ENCODE measurements at regions not wholly inside any gene's neighbourhood (a gene's known extent, or its start where the extent isn't known, plus 50 kb on each side); places are given as distances from the start of the nearest gene placed in this dataset.

- WGBS, 3 donors: 95 to 100% (median 98%) methylated on average over 2 of the region's 2 CpGs
- H3K9me3 ChIP-seq: no peaks in the 10 kb centered on the region
- no peak overlapping the region for H3K27ac ChIP-seq
- DNase-seq: no peak
- H3K27me3 ChIP-seq (ENCODE audit: insufficient read depth in 3 of 3, low read length in 2 of 3): peaks cover 0 to 7% (median 4%) of the 10 kb centered on the region in 3 donors
- H3K4me1 ChIP-seq: no peaks in the 10 kb centered on the region
- no peak overlapping the region for H3K4me3 ChIP-seq
- intact Hi-C loops (cut with DNase I): no loop called here
- no peaks in the 10 kb centered on the region for H3K36me3 ChIP-seq (ENCODE audit: insufficient read depth in 1 of 2, low read depth in 1 of 2)
- TF ChIP-seq CTCF (IDR thresholded peaks at IDR 0.05): no peak
- ATAC-seq: no peak
Measured at GRCh38 chr11:116512841-116513240, 259.9 kb downstream of the BUD13 start.

- DNase-seq: no peak
- no peaks in the 10 kb centered on the region for H3K36me3 ChIP-seq (ENCODE audit: insufficient read depth in 1 of 2, low read depth in 1 of 2)
- no peak for TF ChIP-seq CTCF (IDR thresholded peaks at IDR 0.05)
- no peaks in the 10 kb centered on the region for H3K4me1 ChIP-seq
- no peaks in the 10 kb centered on the region for H3K9me3 ChIP-seq
- H3K4me3 ChIP-seq: no peak overlapping the region
- no peak overlapping the region for H3K27ac ChIP-seq
- 66 to 72% (median 72%) methylated on average over 7 of the region's 7 CpGs for WGBS, 3 donors
- ATAC-seq: no peak
- peaks cover 0 to 7% (median 6%) of the 10 kb centered on the region in 3 donors for H3K27me3 ChIP-seq (ENCODE audit: insufficient read depth in 3 of 3, low read length in 2 of 3)
- intact Hi-C loops (cut with DNase I): no loop called here
Measured at GRCh38 chr11:116511684-116512083, 261.1 kb downstream of the BUD13 start.

- Histone ChIP-seq H3K9me3 (no peaks in the 10 kb centered on the region), H3K4me1 (no peaks in the 10 kb centered on the region), H3K27ac (no peak overlapping the region), H3K36me3 (ENCODE audit: insufficient read depth in 1 of 2, low read depth in 1 of 2) (no peaks in the 10 kb centered on the region), H3K4me3 (no peak overlapping the region), H3K27me3 (ENCODE audit: insufficient read depth in 3 of 3, low read length in 2 of 3) (peaks cover 0 to 7% (median 7%) of the 10 kb centered on the region in 3 donors)
- DNase-seq (no peak), ATAC-seq (no peak)
- TF ChIP-seq CTCF (IDR thresholded peaks at IDR 0.05): no peak
- 50 to 58% (median 55%) methylated on average over 10 of the region's 10 CpGs for WGBS, 3 donors
- intact Hi-C loops (cut with DNase I): no loop called here
Measured at GRCh38 chr11:116510886-116511650, 261.7 kb downstream of the BUD13 start.

GRCh38 chr11:116510166-116510565, 262.6 kb downstream of the BUD13 start:
- ATAC-seq (no peak), DNase-seq (no peak)
- H3K9me3 ChIP-seq: no peaks in the 10 kb centered on the region
- no peak for TF ChIP-seq CTCF (IDR thresholded peaks at IDR 0.05)
- H3K27ac ChIP-seq: no peak overlapping the region
- intact Hi-C loops (cut with DNase I): no loop called here
- H3K4me1 ChIP-seq: no peaks in the 10 kb centered on the region
- H3K36me3 ChIP-seq (ENCODE audit: insufficient read depth in 1 of 2, low read depth in 1 of 2): no peaks in the 10 kb centered on the region
- WGBS, 3 donors: 62 to 74% (median 72%) methylated on average over 4 of the region's 4 CpGs
- peaks cover 0 to 7% (median 3%) of the 10 kb centered on the region in 3 donors for H3K27me3 ChIP-seq (ENCODE audit: insufficient read depth in 3 of 3, low read length in 2 of 3)
- H3K4me3 ChIP-seq: no peak overlapping the region

GRCh38 chr11:116509551-116509950, 263.2 kb downstream of the BUD13 start:
- no peak for DNase-seq
- no peak for ATAC-seq
- H3K4me3 ChIP-seq: no peak overlapping the region
- H3K4me1 ChIP-seq: no peaks in the 10 kb centered on the region
- intact Hi-C loops (cut with DNase I): no loop called here
- H3K27me3 ChIP-seq (ENCODE audit: insufficient read depth in 3 of 3, low read length in 2 of 3): peaks cover 0 to 7% (median 3%) of the 10 kb centered on the region in 3 donors
- H3K27ac ChIP-seq: no peak overlapping the region
- no peak for TF ChIP-seq CTCF (IDR thresholded peaks at IDR 0.05)
- no peaks in the 10 kb centered on the region for H3K9me3 ChIP-seq
- WGBS, 3 donors: 46 to 49% (median 49%) methylated on average over 3 of the region's 3 CpGs
- H3K36me3 ChIP-seq (ENCODE audit: insufficient read depth in 1 of 2, low read depth in 1 of 2): no peaks in the 10 kb centered on the region
